ENCODE measurements at regions not wholly inside any gene's neighbourhood (a gene's known extent, or its start where the extent isn't known, plus 50 kb on each side); places are given as distances from the start of the nearest gene placed in this dataset.

DNA sequence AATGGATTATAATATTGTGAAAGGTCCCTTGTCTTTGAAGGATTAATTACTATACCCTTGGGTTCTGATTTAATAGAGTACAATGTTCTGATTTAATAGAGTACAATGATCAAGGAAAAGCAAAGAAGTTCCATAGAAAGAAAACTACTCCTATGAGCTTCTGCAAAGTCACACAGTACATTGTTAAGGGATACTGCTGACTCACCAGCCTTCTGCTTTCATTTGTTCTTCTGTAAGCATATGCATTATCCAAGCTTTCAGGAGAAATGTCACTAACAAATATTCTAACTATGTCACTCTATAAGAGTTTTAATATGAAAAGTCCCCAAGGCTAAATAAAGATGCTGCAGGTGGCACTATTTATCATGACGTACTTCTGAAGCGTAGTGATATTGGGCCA, 396.7 kb downstream of the RFC3 start:
- no peak overlapping the region for H3K4me3 ChIP-seq (replicated peaks in 1 of 2; ENCODE audit: low read depth in 2 of 2, low read length in 2 of 2)
- peak; percentile 17 to 41 for DNase-seq (ENCODE audit: low read depth in 2 of 2)
- TF ChIP-seq, protein P1, sequence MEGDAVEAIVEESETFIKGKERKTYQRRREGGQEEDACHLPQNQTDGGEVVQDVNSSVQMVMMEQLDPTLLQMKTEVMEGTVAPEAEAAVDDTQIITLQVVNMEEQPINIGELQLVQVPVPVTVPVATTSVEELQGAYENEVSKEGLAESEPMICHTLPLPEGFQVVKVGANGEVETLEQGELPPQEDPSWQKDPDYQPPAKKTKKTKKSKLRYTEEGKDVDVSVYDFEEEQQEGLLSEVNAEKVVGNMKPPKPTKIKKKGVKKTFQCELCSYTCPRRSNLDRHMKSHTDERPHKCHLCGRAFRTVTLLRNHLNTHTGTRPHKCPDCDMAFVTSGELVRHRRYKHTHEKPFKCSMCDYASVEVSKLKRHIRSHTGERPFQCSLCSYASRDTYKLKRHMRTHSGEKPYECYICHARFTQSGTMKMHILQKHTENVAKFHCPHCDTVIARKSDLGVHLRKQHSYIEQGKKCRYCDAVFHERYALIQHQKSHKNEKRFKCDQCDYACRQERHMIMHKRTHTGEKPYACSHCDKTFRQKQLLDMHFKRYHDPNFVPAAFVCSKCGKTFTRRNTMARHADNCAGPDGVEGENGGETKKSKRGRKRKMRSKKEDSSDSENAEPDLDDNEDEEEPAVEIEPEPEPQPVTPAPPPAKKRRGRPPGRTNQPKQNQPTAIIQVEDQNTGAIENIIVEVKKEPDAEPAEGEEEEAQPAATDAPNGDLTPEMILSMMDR (IDR thresholded peaks at IDR 0.05; ENCODE audit: low read depth, low read length): no peak

DNA sequence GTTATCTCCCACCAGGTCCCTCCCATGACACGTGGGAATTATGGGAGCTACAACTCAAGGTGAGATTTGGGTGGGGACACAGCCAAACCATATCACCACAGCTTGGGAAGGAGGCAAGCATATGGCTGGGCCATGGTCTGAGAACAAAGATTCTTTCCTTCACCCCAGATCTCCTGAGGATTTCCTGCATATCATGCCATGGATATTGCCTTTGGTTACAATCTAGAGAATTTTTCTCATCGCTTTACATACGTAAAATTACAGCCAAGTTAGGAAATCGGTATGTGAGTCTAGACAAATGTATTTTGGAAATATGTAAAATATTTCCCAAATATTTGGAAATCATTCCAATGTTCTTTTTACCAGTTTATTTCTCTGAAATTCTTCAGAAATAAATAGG, 398.3 kb downstream of the RFC3 start:
- TF ChIP-seq, protein P1 (IDR thresholded peaks at IDR 0.05; ENCODE audit: low read depth, low read length): no peak
- peak in 1 of 2 donors; percentile 60 for DNase-seq (ENCODE audit: low read depth in 2 of 2)
- no peak overlapping the region for H3K4me3 ChIP-seq (replicated peaks in 1 of 2; ENCODE audit: low read depth in 2 of 2, low read length in 2 of 2)

DNA sequence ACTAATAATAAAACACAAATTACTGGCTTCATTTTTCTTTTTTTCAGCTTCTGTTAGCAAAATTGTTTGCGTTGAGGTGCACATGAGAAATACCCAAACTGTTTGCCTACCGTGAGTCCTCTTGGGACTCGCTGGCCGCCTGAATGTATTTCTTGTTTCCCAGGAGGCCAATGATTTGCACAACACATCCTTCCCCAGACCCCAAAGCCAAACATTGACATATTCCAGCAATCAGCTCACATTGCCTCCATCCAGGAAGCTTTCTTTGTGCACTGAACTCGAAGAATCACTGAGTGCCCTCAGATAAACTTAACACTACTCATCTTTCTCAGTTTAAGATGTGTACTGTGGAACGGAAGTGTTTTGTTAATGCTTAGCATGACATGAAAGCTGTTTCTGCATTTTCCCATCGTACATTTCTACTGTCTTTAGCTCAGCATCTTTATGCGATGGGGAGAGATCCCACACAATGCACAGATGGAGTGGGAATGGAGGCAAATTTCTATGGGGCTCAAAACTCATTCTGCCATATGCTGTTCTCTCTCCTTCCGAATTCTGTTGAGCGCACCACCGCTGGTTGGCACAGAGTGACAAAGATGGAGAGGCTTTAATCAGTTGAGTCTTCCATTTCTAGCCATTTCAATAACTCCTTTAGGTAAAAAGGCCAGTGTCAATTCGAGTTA, 399.5 kb downstream of the RFC3 start:
- no peak overlapping the region for H3K4me3 ChIP-seq (replicated peaks in 1 of 2; ENCODE audit: low read depth in 2 of 2, low read length in 2 of 2)
- peak in 1 of 2 donors; percentile 10 for DNase-seq (ENCODE audit: low read depth in 2 of 2)
- TF ChIP-seq, protein P1 (IDR thresholded peaks at IDR 0.05; ENCODE audit: low read depth, low read length): no peak

DNA sequence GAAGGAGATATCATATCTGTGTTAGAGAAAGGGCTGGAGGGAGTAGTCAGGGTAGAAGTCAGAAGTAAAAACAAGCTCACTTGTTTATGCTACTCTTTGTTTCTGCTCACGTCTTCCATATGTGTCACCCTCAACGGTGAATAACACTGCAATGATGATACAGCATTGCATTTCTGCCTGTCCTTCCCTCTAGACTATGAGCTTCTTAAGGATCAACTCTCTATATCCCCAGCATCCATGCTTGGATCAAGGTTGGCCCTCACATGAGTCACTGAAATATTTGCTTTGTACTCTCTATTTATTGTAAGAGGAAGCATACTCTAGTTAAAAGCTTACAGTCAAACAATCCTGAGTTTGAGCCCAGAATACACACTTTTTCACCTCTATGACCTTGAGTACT, 406.0 kb downstream of the RFC3 start:
- TF ChIP-seq, protein P1 (IDR thresholded peaks at IDR 0.05; ENCODE audit: low read depth, low read length): no peak
- peak in 1 of 2 donors; percentile 12 for DNase-seq (ENCODE audit: low read depth in 2 of 2)
- H3K4me3 ChIP-seq (replicated peaks in 1 of 2; ENCODE audit: low read depth in 2 of 2, low read length in 2 of 2): no peak overlapping the region

DNA sequence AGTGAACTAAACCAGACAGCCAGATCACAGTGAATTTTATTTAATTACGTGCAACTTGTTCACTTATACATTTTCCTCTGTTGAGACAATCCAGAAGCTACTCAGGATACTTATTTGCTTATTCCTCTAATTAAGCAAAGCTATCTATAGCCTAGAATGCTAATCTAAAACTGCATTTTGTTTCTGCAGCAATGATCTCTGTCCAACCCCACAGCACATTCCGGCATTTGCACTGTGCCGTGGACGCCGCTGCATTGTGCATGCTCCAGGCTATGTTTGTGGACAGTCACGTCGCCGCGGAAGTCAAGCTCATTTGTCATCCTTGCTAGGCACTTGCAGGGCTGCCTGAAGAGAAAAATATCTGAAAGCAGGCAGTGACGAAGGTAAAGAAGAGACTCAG, 406.9 kb downstream of the RFC3 start:
- no peak for DNase-seq (ENCODE audit: low read depth in 2 of 2)
- no peak overlapping the region for H3K4me3 ChIP-seq (replicated peaks in 1 of 2; ENCODE audit: low read depth in 2 of 2, low read length in 2 of 2)
- TF ChIP-seq, protein P1 (IDR thresholded peaks at IDR 0.05; ENCODE audit: low read depth, low read length): no peak

DNA sequence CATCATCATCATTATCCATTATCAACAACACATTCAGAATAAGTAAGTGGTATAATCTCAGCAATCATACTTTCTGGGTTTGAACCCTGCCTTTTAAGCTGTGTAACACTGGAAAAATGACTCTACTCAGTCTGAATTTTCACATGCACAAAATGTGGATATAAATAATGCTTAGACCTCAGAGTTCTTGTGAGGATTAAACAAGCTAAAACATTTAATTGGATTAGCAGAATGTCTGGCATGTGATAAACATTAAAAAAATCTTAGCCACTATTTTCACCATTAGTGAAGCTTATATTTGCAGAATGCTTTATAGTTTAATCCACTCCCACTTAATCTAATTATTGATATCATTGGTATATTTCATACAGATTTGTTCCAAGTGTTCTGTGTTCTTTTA, 412.3 kb downstream of the RFC3 start:
- DNase-seq (ENCODE audit: low read depth in 2 of 2): no peak
- TF ChIP-seq, protein P1 (IDR thresholded peaks at IDR 0.05; ENCODE audit: low read depth, low read length): no peak
- no peak overlapping the region for H3K4me3 ChIP-seq (replicated peaks in 1 of 2; ENCODE audit: low read depth in 2 of 2, low read length in 2 of 2)

DNA sequence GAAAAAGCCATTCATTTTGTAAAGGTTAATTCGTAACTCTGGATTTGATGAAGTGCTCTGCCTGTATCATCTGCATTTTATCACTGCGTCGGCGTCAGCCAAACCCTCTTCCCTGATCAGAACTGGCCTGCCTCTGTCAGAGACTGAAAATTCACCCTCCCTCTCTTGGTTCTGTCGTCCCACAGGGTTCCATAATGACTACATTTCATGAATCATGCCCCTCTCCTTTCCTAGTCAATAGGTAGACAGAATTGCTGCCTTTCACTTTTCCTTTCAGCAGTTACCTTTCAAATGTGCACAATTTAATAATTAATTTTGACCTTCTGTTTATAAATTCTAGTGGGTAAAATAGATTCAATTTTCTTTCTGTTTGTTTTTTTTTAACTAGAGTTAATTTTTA, 423.4 kb downstream of the RFC3 start:
- no peak overlapping the region for H3K4me3 ChIP-seq (replicated peaks in 1 of 2; ENCODE audit: low read depth in 2 of 2, low read length in 2 of 2)
- TF ChIP-seq, protein P1 (IDR thresholded peaks at IDR 0.05; ENCODE audit: low read depth, low read length): no peak
- DNase-seq (ENCODE audit: low read depth in 2 of 2): no peak

All from cardiac fibroblast (primary cell).